HCT116 (cell line): ENCODE measurements at regions not wholly inside any gene's neighbourhood (a gene's known extent, or its start where the extent isn't known, plus 50 kb on each side); places are given as distances from the start of the nearest gene placed in this dataset.

Experiments
- ATAC-seq: fragments of 200-7000 bp; cut with Tn5 transposase; 2 replicates; pipeline ENCODE4 v1.9.1; 2020; ENCODE audit warnings: mild to moderate bottlenecking, moderate library complexity
- BruUV-seq: library from RNA; stranded (reverse); fragments of 400-500 nt; replicated peaks from 2 replicates; lab custom pipeline; 2021; lab: Mats Ljungman, UMichigan
- CTCF ChIA-PET: fragments of 300-600 bp; sonication (Branson Sonifier 250); formaldehyde crosslinking; loops from one replicate; lab custom pipeline; 2021; ENCODE audit warnings: antibody characterized with exemption; lab: Charles Lee
- POLR2A ChIA-PET: fragments of 300-600, 350-600 bp; sonication (Branson Sonifier 250); formaldehyde crosslinking; loops from one replicate; lab custom pipeline; 2021; ENCODE audit warnings: antibody characterized with exemption; lab: Charles Lee
- RAD21 ChIA-PET, 2 experiments: fragments of 300-600 bp; sonication (Branson Sonifier 250); formaldehyde crosslinking; loops; one replicate each; lab custom pipeline; 2023; ENCODE audit warnings: low total read pairs in 2 of 2; ENCODE audit not compliant: uncharacterized antibody in 2 of 2, unreplicated experiment in 2 of 2, low non-redundant PET in 1 of 2; lab: Charles Lee
- DNase-seq: peaks from one replicate; pipeline ENCODE4 v3.0.0-alpha.2; 2010; ENCODE audit warnings: low read depth, low spot score
- H2AFZ ChIP-seq: fragments of 200-600 bp; shearing (Covaris generic), sonication (generic); 2 replicates; pipeline ENCODE4 v1.6.1; 2017; ENCODE audit warnings: low read depth, mixed run types, mixed read lengths, antibody characterized with exemption, low read length; ENCODE audit not compliant: poor library complexity, severe bottlenecking
- H3K27ac ChIP-seq: 2 replicates; pipeline ENCODE4 v1.5.1; 2012; ENCODE audit warnings: low read depth, low read length
- H3K27me3 ChIP-seq: fragments of 200-600 bp; sonication (generic); 2 replicates; pipeline ENCODE4 v1.6.1; 2016; ENCODE audit warnings: mixed run types, low read length, mixed read lengths; ENCODE audit not compliant: insufficient read depth
- H3K36me3 ChIP-seq, 2 experiments: fragments of 200-500 bp in 1 of 2; fragments of 200-600 bp in 1 of 2; sonication (Bioruptor generic) in 1 of 2; sonication (generic) in 1 of 2; 2 replicates each; pipeline versions ENCODE4 v1.5.1 to v1.6.1; 2014 to 2016; ENCODE audit warnings: low read length in 2 of 2, inconsistent platforms in 1 of 2, mixed read lengths in 1 of 2, mixed run types in 1 of 2; ENCODE audit not compliant: insufficient read depth in 2 of 2, control insufficient read depth in 1 of 2
- H3K4me1 ChIP-seq, 2 experiments: fragments of 200-600 bp in 1 of 2; sonication (generic) in 1 of 2; 2 replicates each; pipeline versions ENCODE4 v1.5.1 to v1.6.1; 2012 to 2017; ENCODE audit warnings: low read length in 2 of 2, inconsistent platforms in 1 of 2, mild to moderate bottlenecking in 1 of 2, mixed read lengths in 1 of 2, mixed run types in 1 of 2, moderate library complexity in 1 of 2; ENCODE audit not compliant: insufficient read depth in 2 of 2, control insufficient read depth in 1 of 2
- H3K4me2 ChIP-seq: fragments of 200-600 bp; sonication (generic); 2 replicates; pipeline ENCODE4 v1.6.1; 2017; ENCODE audit warnings: mixed run types, low read length, mixed read lengths
- H3K4me3 ChIP-seq, 2 experiments: fragments of 200-600 bp in 1 of 2; sonication (generic) in 1 of 2; replicated peaks in 1 of 2; 2 replicates each; pipeline ENCODE4 v1.5.1; 2011 to 2016; ENCODE audit warnings: low read length in 2 of 2, control low read depth in 1 of 2, low read depth in 1 of 2, mild to moderate bottlenecking in 1 of 2, mixed read lengths in 1 of 2, mixed run types in 1 of 2
- H3K79me2 ChIP-seq: fragments of 200-600 bp; sonication (generic); 2 replicates; pipeline ENCODE4 v1.6.1; 2017; ENCODE audit warnings: mild to moderate bottlenecking, mixed run types, low read length, moderate library complexity, mixed read lengths; ENCODE audit not compliant: insufficient read depth
- H3K9ac ChIP-seq: fragments of 200-600 bp; sonication (generic); 2 replicates; pipeline ENCODE4 v1.6.1; 2016; ENCODE audit warnings: low read length, mixed read lengths
- H3K9me2 ChIP-seq: fragments of 200-600 bp; sonication (generic), shearing (Covaris generic); 2 replicates; pipeline ENCODE4 v1.6.1; 2017; ENCODE audit warnings: mixed run types, mild to moderate bottlenecking, moderate library complexity; ENCODE audit not compliant: insufficient read depth
- H3K9me3 ChIP-seq, 2 experiments: fragments of 200-500 bp in 1 of 2; fragments of 200-600 bp in 1 of 2; sonication (Bioruptor generic) in 1 of 2; sonication (generic) in 1 of 2; 2 replicates each; pipeline ENCODE4 v1.6.1; 2014 to 2017; ENCODE audit warnings: low read length in 2 of 2, mixed read lengths in 2 of 2, inconsistent platforms in 1 of 2, low read depth in 1 of 2, mild to moderate bottlenecking in 1 of 2, mixed run types in 1 of 2, moderate library complexity in 1 of 2; ENCODE audit not compliant: control insufficient read depth in 1 of 2, insufficient read depth in 1 of 2
- H4K20me1 ChIP-seq: fragments of 200-600 bp; sonication (generic), shearing (Covaris generic); 2 replicates; pipeline ENCODE4 v1.6.1; 2017; ENCODE audit warnings: mixed run types, mild to moderate bottlenecking, moderate library complexity; ENCODE audit not compliant: insufficient read depth
- CEBPB ChIP-seq: IDR thresholded peaks from 2 replicates; pipeline ENCODE4 v1.6.1; 2012; ENCODE audit warnings: low read depth
- CTCF ChIP-seq, 3 experiments: fragments of 200-600 bp in 1 of 3; sonication (generic) in 1 of 3; IDR thresholded peaks in 2 of 3; conservative IDR thresholded peaks in 1 of 3; 2 replicates each; pipeline ENCODE4 v1.5.1; 2012 to 2017; ENCODE audit warnings: low read depth in 2 of 3, low read length in 2 of 3, antibody characterized with exemption in 1 of 3, borderline replicate concordance in 1 of 3, control low read depth in 1 of 3, mild to moderate bottlenecking in 1 of 3, mixed read lengths in 1 of 3, mixed run types in 1 of 3, moderate library complexity in 1 of 3; ENCODE audit not compliant: insufficient read depth in 1 of 3
- EGR1 ChIP-seq: IDR thresholded peaks from 2 replicates; pipeline ENCODE4 v1.6.1; 2012; ENCODE audit warnings: low read depth
- ELF1 ChIP-seq: IDR thresholded peaks from 2 replicates; pipeline ENCODE4 v1.6.1; 2012; ENCODE audit warnings: low read depth, borderline replicate concordance
- FOSL1 ChIP-seq: IDR thresholded peaks from 2 replicates; pipeline ENCODE4 v1.6.1; 2012; ENCODE audit warnings: low read depth
- JUND ChIP-seq: IDR thresholded peaks from 2 replicates; pipeline ENCODE4 v1.6.1; 2012
- MAX ChIP-seq: IDR thresholded peaks from 2 replicates; pipeline ENCODE4 v1.6.1; 2012
- POLR2A ChIP-seq: IDR thresholded peaks from 2 replicates; pipeline ENCODE4 v1.7.0; 2011; ENCODE audit warnings: borderline replicate concordance; ENCODE audit not compliant: insufficient read depth, insufficient read length; ENCODE audit errors: extremely low read depth
- POLR2AphosphoS5 ChIP-seq: IDR thresholded peaks from 2 replicates; pipeline ENCODE4 v1.6.1; 2011; ENCODE audit warnings: mild to moderate bottlenecking, low read depth, low read length, moderate library complexity
- SRF ChIP-seq: IDR thresholded peaks from 2 replicates; pipeline ENCODE4 v1.6.1; 2012; ENCODE audit warnings: low read depth
- TCF7L2 ChIP-seq: IDR thresholded peaks from 2 replicates; pipeline ENCODE4 v1.7.0; 2011; ENCODE audit warnings: borderline replicate concordance, inconsistent platforms; ENCODE audit not compliant: insufficient read depth, insufficient read length; ENCODE audit errors: extremely low read depth
- YY1 ChIP-seq: IDR thresholded peaks from 2 replicates; pipeline ENCODE4 v1.6.1; 2011; ENCODE audit warnings: low read length, low read depth, moderate library complexity, mild to moderate bottlenecking; ENCODE audit not compliant: insufficient replicate concordance; ENCODE audit errors: extremely low read depth
- ZFX ChIP-seq: fragments of 450-650 bp; IDR thresholded peaks from 2 replicates; pipeline ENCODE4 v1.6.1; 2017
- intact Hi-C: fragments of 100-400 bp; cut with micrococcal nuclease; formaldehyde crosslinking; loops from 2 replicates; pipeline ENCODE4 v1.10.0; 2022
- TF ChIP-seq, protein P1 (sequence below): IDR thresholded peaks from 2 replicates; pipeline ENCODE4 v1.6.1; 2012; ENCODE audit warnings: low read depth

DNA sequence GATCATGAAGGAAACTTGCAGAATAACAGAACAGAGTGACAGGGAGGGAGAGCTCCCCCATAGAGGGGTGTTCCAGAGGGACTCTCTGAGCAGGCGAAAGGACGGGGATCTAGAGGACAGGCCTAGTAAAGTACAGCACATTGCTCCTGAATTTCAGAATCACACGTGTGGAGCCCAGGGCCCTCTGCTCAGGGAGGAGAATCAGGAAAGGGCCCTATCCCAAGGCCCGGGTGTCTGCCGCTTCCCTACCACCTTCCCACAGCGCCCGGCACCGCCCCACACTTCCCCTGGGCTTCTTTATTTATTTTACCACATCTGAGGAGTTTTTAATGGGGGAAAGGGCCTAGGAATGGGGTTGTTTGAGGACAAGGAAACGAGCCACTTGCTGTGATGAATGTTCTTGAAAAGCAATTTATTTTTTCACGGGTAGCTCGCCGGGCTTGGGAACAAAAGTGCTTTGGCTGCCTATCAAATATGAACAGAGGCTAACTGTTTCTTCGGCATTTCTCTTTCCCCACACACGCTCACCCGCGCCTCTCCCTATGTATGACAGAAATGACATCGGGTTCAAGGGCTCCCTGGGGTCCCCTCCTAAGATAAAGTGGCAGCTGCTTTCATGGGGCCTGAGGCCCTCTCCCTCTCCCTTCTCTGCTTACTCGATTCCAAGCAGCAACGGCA is 79.3 kb upstream of the GLI2 start:
- H3K27ac ChIP-seq = no peak overlapping the region
- ATAC-seq = no peak
- intact Hi-C loops = no loop called here
- CTCF ChIA-PET = no interaction called here
- TF ChIP-seq POLR2AphosphoS5 (no peak), ZFX (no peak), FOSL1 (no peak), ELF1 (no peak), CEBPB (no peak), SRF (no peak), MAX (no peak), CTCF (IDR thresholded peaks at IDR 0.05 in 2 of 3, conservative IDR thresholded peaks at IDR 0.05 in 1 of 3; ENCODE audit: borderline replicate concordance in 1 of 3, insufficient read depth in 1 of 3, low read depth in 2 of 3, low read length in 2 of 3) (no peak), POLR2A (no peak), YY1 (no peak), EGR1 (no peak), TCF7L2 (no peak), JUND (no peak)
- TF ChIP-seq, protein P1, sequence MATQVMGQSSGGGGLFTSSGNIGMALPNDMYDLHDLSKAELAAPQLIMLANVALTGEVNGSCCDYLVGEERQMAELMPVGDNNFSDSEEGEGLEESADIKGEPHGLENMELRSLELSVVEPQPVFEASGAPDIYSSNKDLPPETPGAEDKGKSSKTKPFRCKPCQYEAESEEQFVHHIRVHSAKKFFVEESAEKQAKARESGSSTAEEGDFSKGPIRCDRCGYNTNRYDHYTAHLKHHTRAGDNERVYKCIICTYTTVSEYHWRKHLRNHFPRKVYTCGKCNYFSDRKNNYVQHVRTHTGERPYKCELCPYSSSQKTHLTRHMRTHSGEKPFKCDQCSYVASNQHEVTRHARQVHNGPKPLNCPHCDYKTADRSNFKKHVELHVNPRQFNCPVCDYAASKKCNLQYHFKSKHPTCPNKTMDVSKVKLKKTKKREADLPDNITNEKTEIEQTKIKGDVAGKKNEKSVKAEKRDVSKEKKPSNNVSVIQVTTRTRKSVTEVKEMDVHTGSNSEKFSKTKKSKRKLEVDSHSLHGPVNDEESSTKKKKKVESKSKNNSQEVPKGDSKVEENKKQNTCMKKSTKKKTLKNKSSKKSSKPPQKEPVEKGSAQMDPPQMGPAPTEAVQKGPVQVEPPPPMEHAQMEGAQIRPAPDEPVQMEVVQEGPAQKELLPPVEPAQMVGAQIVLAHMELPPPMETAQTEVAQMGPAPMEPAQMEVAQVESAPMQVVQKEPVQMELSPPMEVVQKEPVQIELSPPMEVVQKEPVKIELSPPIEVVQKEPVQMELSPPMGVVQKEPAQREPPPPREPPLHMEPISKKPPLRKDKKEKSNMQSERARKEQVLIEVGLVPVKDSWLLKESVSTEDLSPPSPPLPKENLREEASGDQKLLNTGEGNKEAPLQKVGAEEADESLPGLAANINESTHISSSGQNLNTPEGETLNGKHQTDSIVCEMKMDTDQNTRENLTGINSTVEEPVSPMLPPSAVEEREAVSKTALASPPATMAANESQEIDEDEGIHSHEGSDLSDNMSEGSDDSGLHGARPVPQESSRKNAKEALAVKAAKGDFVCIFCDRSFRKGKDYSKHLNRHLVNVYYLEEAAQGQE = no peak
- TF ChIP-seq, all 23 proteins: peak for 0
- Histone ChIP-seq H3K27me3 (no peaks in the 10 kb centered on the region), H3K4me3 (no peak overlapping the region), H3K9ac (no peak overlapping the region), H3K36me3 (no peaks in the 10 kb centered on the region), H3K4me2 (no peak overlapping the region), H4K20me1 (no peaks in the 10 kb centered on the region), H3K9me3 (peaks cover 0 to 3% of the 10 kb centered on the region in 2 experiments; a peak in 2 of 4 replicates), H3K4me1 (no peaks in the 10 kb centered on the region), H3K79me2 (no peaks in the 10 kb centered on the region), H3K9me2 (no peaks in the 10 kb centered on the region), H2AFZ (no peak overlapping the region)
- BruUV-seq = no TSS peak
- RAD21 ChIA-PET = no interaction called here
- POLR2A ChIA-PET = no interaction called here
- no peak for DNase-seq
